ENCODE measurements at regions not wholly inside any gene's neighbourhood (a gene's known extent, or its start where the extent isn't known, plus 50 kb on each side); places are given as distances from the start of the nearest gene placed in this dataset.
"Not testable (repeated sequence)": the region's sequence is repeated elsewhere in the genome, so short reads cannot be mapped to it uniquely, and the experiment has no call there.

DNA sequence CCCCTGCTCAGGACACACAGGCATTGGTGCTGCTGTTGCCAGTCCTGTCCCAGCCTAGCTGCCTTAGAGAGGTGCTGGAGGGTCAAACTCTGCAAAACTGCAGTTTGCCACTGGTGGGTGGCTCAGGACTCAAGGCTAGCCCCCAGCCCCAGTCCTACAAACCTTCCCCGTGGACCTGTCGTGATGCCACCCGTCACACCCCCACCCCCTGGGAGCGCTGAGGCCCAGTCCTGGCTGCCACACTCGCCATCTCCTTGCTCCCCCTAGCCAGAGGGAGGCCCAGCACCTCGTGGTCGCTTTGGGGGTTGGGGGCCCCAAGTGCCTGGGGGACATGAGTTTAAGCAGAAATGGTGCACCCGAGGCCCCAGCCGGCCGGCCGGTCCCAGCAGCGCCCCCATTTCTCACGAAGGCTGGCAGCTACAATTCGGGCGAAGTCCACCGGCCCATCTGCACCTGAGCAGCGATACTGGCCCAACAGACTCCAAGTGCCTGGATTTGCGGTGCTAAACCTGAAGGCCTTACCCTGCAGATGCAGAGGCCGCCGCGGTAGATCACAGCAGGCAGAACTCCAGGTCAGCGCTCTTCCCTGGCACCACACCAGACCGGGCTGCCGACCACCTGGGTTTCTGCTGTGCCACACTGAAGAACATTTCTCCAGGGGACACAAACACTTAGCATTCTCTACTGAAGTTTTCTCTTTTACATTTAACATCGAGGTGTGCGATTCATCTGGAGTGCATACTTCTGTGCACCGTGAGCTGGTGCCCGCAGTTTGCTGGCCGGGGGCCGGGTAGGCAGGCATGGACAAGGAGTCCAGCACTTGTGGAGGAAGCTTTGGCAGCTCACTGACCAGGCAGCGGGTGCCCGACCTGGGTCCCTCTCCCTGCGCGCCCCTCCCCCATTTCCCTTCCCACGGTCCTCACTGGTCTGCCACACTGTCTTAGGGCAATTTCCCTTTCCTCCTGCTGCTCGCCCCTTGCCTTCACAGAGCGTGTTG is 130.0 kb downstream of the KCNJ12 start:
- WGBS, 2 experiments (ENCODE audit: insufficient coverage in 2 of 2), result 87 to 93% methylated on average over 22 to 34 of the region's 37 CpGs
- Histone ChIP-seq H3K36me3 (ENCODE audit: control insufficient read depth, insufficient read depth, low read length) (no peaks in the 10 kb centered on the region), H3K27ac (ENCODE audit: low read depth, low read length, severe bottlenecking) (no peak overlapping the region), H3K4me3 (ENCODE audit: extremely low read depth, insufficient read depth, low read length, poor library complexity, severe bottlenecking) (no peak overlapping the region), H3K4me1 (ENCODE audit: control insufficient read depth, insufficient read depth, low read length, poor library complexity, severe bottlenecking) (peaks cover 3% of the 10 kb centered on the region), H3K9me3 (ENCODE audit: control insufficient read depth, low read length) (no peaks in the 10 kb centered on the region)

GRCh38 chr17:21507806-21508205 is 131.6 kb downstream of the KCNJ12 start:
- not testable (repeated sequence) for H3K4me1 ChIP-seq (ENCODE audit: control insufficient read depth, insufficient read depth, low read length, poor library complexity, severe bottlenecking); H3K4me3 ChIP-seq (ENCODE audit: extremely low read depth, insufficient read depth, low read length, poor library complexity, severe bottlenecking); H3K9me3 ChIP-seq (ENCODE audit: control insufficient read depth, low read length); H3K36me3 ChIP-seq (ENCODE audit: control insufficient read depth, insufficient read depth, low read length); H3K27ac ChIP-seq (ENCODE audit: low read depth, low read length, severe bottlenecking)
- no CpG with 5 or more reads among the region's 4 CpGs for WGBS, 2 experiments (ENCODE audit: insufficient coverage in 2 of 2)

DNA sequence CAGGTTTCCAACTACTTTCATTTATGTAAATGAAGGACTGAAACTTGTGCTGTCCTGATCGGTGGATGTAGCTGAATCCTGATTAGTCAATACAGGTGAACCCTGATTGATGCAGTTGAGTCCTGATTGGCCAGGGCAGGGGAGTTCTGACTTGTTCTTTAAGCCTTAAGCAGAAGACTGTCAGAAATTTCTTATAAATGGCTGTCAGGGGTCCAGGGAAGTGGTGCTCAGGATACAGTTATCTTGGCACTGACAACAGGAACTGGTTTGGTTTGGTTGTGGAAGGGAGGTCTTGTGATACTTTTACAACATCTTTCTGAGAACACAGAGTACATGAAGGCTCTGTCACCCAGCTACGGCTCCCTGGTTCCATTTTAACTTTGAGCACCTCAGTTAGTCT is 132.1 kb downstream of the KCNJ12 start:
- Histone ChIP-seq H3K4me1 (ENCODE audit: control insufficient read depth, insufficient read depth, low read length, poor library complexity, severe bottlenecking) (peaks cover 3% of the 10 kb centered on the region), H3K36me3 (ENCODE audit: control insufficient read depth, insufficient read depth, low read length) (no peaks in the 10 kb centered on the region), H3K27ac (ENCODE audit: low read depth, low read length, severe bottlenecking) (no peak overlapping the region), H3K4me3 (ENCODE audit: extremely low read depth, insufficient read depth, low read length, poor library complexity, severe bottlenecking) (no peak overlapping the region), H3K9me3 (ENCODE audit: control insufficient read depth, low read length) (no peaks in the 10 kb centered on the region)
- 86 to 89% methylated on average over 1 to 2 of the region's 2 CpGs for WGBS, 2 experiments (ENCODE audit: insufficient coverage in 2 of 2)

DNA sequence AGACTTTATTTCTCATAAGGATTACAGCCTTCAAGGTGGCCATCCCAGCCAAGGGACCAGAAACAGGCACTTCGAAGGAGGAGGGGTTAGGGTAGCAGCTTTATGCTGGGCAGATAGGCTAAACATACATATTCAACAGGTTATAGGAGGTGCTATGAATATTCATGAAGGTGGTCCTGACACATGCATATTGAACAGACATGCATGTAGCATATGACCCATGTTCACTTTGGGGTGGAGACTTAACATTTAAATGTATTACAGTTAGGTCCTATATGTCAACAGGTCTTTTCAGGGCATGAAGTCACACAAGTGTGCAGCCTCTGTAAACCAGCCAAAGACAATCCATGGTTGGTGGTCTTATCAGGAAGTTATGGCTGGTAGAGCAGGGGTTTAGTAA is 133.2 kb downstream of the KCNJ12 start:
- H3K9me3 ChIP-seq (ENCODE audit: control insufficient read depth, low read length); H3K27ac ChIP-seq (ENCODE audit: low read depth, low read length, severe bottlenecking); H3K4me1 ChIP-seq (ENCODE audit: control insufficient read depth, insufficient read depth, low read length, poor library complexity, severe bottlenecking); H3K4me3 ChIP-seq (ENCODE audit: extremely low read depth, insufficient read depth, low read length, poor library complexity, severe bottlenecking); H3K36me3 ChIP-seq (ENCODE audit: control insufficient read depth, insufficient read depth, low read length): not testable (repeated sequence)
- 100% methylated on average over 1 of the region's 1 CpG; no CpG with 5 or more reads in 1 of the 2 experiments for WGBS, 2 experiments (ENCODE audit: insufficient coverage in 2 of 2)

DNA sequence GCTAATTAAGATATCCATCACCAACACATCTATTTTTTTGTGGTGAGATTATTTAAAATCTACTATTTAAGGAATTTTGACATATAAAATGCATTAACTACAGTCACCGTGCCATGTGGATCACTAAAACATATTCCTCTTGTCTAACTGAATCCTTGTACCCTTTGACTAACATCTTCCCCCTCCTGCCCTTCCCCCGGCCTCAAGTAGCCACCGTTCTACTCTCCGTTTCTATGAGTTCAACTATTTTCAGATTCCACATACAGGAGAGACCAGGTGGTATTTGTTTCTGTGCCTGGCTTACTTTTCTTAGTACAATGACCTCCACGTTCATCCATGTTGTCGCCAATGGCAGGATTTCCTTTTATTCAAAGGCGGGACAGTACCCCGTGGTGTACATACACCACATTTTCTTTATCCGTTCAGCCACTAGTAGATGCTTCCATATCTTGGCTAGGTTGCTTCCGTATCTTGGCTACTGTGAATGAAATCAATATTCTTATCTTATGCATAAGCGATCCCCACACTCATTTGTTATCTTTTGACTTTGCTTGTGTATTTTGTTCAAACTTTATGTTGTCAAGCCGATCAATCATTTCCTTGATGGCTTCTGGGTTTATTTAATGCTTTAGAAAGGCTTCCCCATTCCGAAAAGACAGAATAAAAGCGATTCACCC is 134.7 kb downstream of the KCNJ12 start:
- Histone ChIP-seq H3K9me3 (ENCODE audit: control insufficient read depth, low read length) (no peaks in the 10 kb centered on the region), H3K36me3 (ENCODE audit: control insufficient read depth, insufficient read depth, low read length) (no peaks in the 10 kb centered on the region), H3K27ac (ENCODE audit: low read depth, low read length, severe bottlenecking) (no peak overlapping the region), H3K4me3 (ENCODE audit: extremely low read depth, insufficient read depth, low read length, poor library complexity, severe bottlenecking) (peak overlapping the region; percentile 39), H3K4me1 (ENCODE audit: control insufficient read depth, insufficient read depth, low read length, poor library complexity, severe bottlenecking) (peaks cover 3% of the 10 kb centered on the region)
- WGBS, 2 experiments (ENCODE audit: insufficient coverage in 2 of 2), result 57 to 67% methylated on average over 9 to 11 of the region's 14 CpGs

- peak overlapping the region; percentile 39 for H3K4me3 ChIP-seq (ENCODE audit: extremely low read depth, insufficient read depth, low read length, poor library complexity, severe bottlenecking)
- WGBS, 2 experiments (ENCODE audit: insufficient coverage in 2 of 2), result 5 to 8% methylated on average over 63 to 72 of the region's 78 CpGs
- no peaks in the 10 kb centered on the region for H3K9me3 ChIP-seq (ENCODE audit: control insufficient read depth, low read length)
- no peak overlapping the region for H3K27ac ChIP-seq (ENCODE audit: low read depth, low read length, severe bottlenecking)
- peaks cover 3% of the 10 kb centered on the region for H3K4me1 ChIP-seq (ENCODE audit: control insufficient read depth, insufficient read depth, low read length, poor library complexity, severe bottlenecking)
- no peaks in the 10 kb centered on the region for H3K36me3 ChIP-seq (ENCODE audit: control insufficient read depth, insufficient read depth, low read length)
Measured at GRCh38 chr17:21511363-21512195, 135.4 kb downstream of the KCNJ12 start.

GRCh38 chr17:21512307-21513011 is 136.3 kb downstream of the KCNJ12 start:
- Histone ChIP-seq H3K4me1 (ENCODE audit: control insufficient read depth, insufficient read depth, low read length, poor library complexity, severe bottlenecking) (peaks cover 4% of the 10 kb centered on the region), H3K4me3 (ENCODE audit: extremely low read depth, insufficient read depth, low read length, poor library complexity, severe bottlenecking) (no peak overlapping the region), H3K9me3 (ENCODE audit: control insufficient read depth, low read length) (no peaks in the 10 kb centered on the region), H3K27ac (ENCODE audit: low read depth, low read length, severe bottlenecking) (no peak overlapping the region), H3K36me3 (ENCODE audit: control insufficient read depth, insufficient read depth, low read length) (no peaks in the 10 kb centered on the region)
- WGBS, 2 experiments (ENCODE audit: insufficient coverage in 2 of 2), result 78 to 85% methylated on average over 12 to 13 of the region's 18 CpGs

GRCh38 chr17:21513012-21513570 is 136.9 kb downstream of the KCNJ12 start:
- no peak overlapping the region for H3K4me3 ChIP-seq (ENCODE audit: extremely low read depth, insufficient read depth, low read length, poor library complexity, severe bottlenecking)
- WGBS, 2 experiments (ENCODE audit: insufficient coverage in 2 of 2), result 1% methylated on average over 11 to 14 of the region's 24 CpGs
- H3K27ac ChIP-seq (ENCODE audit: low read depth, low read length, severe bottlenecking), result no peak overlapping the region
- H3K9me3 ChIP-seq (ENCODE audit: control insufficient read depth, low read length), result no peaks in the 10 kb centered on the region
- H3K36me3 ChIP-seq (ENCODE audit: control insufficient read depth, insufficient read depth, low read length), result no peaks in the 10 kb centered on the region
- H3K4me1 ChIP-seq (ENCODE audit: control insufficient read depth, insufficient read depth, low read length, poor library complexity, severe bottlenecking), result peaks cover 10% of the 10 kb centered on the region

GRCh38 chr17:21514567-21514966 is 138.4 kb downstream of the KCNJ12 start:
- not testable (repeated sequence) for H3K36me3 ChIP-seq (ENCODE audit: control insufficient read depth, insufficient read depth, low read length); H3K4me3 ChIP-seq (ENCODE audit: extremely low read depth, insufficient read depth, low read length, poor library complexity, severe bottlenecking); H3K9me3 ChIP-seq (ENCODE audit: control insufficient read depth, low read length); H3K27ac ChIP-seq (ENCODE audit: low read depth, low read length, severe bottlenecking); H3K4me1 ChIP-seq (ENCODE audit: control insufficient read depth, insufficient read depth, low read length, poor library complexity, severe bottlenecking)
- no CpG with 5 or more reads among the region's 1 CpG for WGBS, 2 experiments (ENCODE audit: insufficient coverage in 2 of 2)

Data from mesodermal cell (in vitro differentiated cells).